CD14-positive monocyte (primary cell): ENCODE measurements at regions not wholly inside any gene's neighbourhood (a gene's known extent, or its start where the extent isn't known, plus 50 kb on each side); places are given as distances from the start of the nearest gene placed in this dataset.

Experiments used
- DNase-seq, 3 donors: peaks; one replicate each; pipeline ENCODE4 v3.0.0-alpha.2; 2011 to 2022
- H2AFZ ChIP-seq: 2 replicates; pipeline ENCODE4 v1.6.0; 2012; ENCODE audit warnings: mild to moderate bottlenecking, low read depth, low read length, inconsistent platforms; ENCODE audit not compliant: insufficient read depth, poor library complexity, severe bottlenecking
- H3K27ac ChIP-seq, 2 donors: 1 replicate in 1 of 2; 2 replicates in 1 of 2; pipeline ENCODE4 v1.5.1; 2012 to 2013; ENCODE audit warnings: low read length in 2 of 2, control low read depth in 1 of 2, inconsistent platforms in 1 of 2, low read depth in 1 of 2, mild to moderate bottlenecking in 1 of 2
- H3K27me3 ChIP-seq, 2 donors: one replicate each; pipeline versions ENCODE4 v1.6.0 to v1.6.1; 2011 to 2013; ENCODE audit warnings: low read length in 2 of 2; ENCODE audit not compliant: control insufficient read depth in 2 of 2, insufficient read depth in 2 of 2
- H3K36me3 ChIP-seq, 2 donors: replicated peaks in 1 of 2; 1 replicate in 1 of 2; 2 replicates in 1 of 2; pipeline versions ENCODE4 v1.5.1 to v1.6.1; 2012 to 2013; ENCODE audit warnings: low read length in 2 of 2, control low read depth in 1 of 2, inconsistent platforms in 1 of 2, mild to moderate bottlenecking in 1 of 2; ENCODE audit not compliant: insufficient read depth in 2 of 2, control insufficient read depth in 1 of 2
- H3K4me1 ChIP-seq, 2 donors: 1 replicate in 1 of 2; 2 replicates in 1 of 2; pipeline versions ENCODE4 v1.5.1 to v1.6.1; 2012 to 2013; ENCODE audit warnings: low read length in 2 of 2, control low read depth in 1 of 2, inconsistent platforms in 1 of 2, mild to moderate bottlenecking in 1 of 2, moderate library complexity in 1 of 2; ENCODE audit not compliant: insufficient read depth in 2 of 2, control insufficient read depth in 1 of 2
- H3K4me2 ChIP-seq: replicated peaks from 2 replicates; pipeline ENCODE3; 2012; ENCODE audit warnings: low read length, moderate library complexity, mild to moderate bottlenecking; ENCODE audit not compliant: poor library complexity, severe bottlenecking; ENCODE audit errors: extremely low read depth
- H3K4me3 ChIP-seq, 3 experiments: fragments of 200-600 bp in 1 of 3; sonication (generic) in 1 of 3; replicated peaks in 1 of 3; 1 replicate in 2 of 3; 2 replicates in 1 of 3; pipeline ENCODE4 v1.5.1; 2011 to 2013; ENCODE audit warnings: low read length in 3 of 3, mild to moderate bottlenecking in 3 of 3, control low read depth in 2 of 3, low read depth in 2 of 3, inconsistent platforms in 1 of 3, moderate library complexity in 1 of 3
- H3K79me2 ChIP-seq: 2 replicates; pipeline ENCODE4 v1.6.0; 2012; ENCODE audit warnings: mild to moderate bottlenecking, control low read depth, inconsistent platforms, low read length, moderate library complexity; ENCODE audit not compliant: insufficient read depth
- H3K9ac ChIP-seq: 2 replicates; pipeline ENCODE4 v1.6.0; 2017; ENCODE audit warnings: low read length, mild to moderate bottlenecking; ENCODE audit not compliant: insufficient read depth, poor library complexity, severe bottlenecking
- H3K9me3 ChIP-seq, 2 donors: replicated peaks in 1 of 2; 1 replicate in 1 of 2; 2 replicates in 1 of 2; pipeline versions ENCODE4 v1.5.1 to v1.6.1; 2012 to 2013; ENCODE audit warnings: low read length in 2 of 2, control low read depth in 1 of 2; ENCODE audit not compliant: control insufficient read depth in 1 of 2, insufficient read depth in 1 of 2
- H4K20me1 ChIP-seq: 2 replicates; pipeline ENCODE4 v1.6.0; 2012; ENCODE audit warnings: mild to moderate bottlenecking, low read length, control low read depth, moderate library complexity; ENCODE audit not compliant: insufficient read depth
- H3K27ac Mint-ChIP-seq, 7 donors: one replicate each; pipeline ENCODE4 v1.8.0; 2020; ENCODE audit warnings: mild to moderate bottlenecking in 7 of 7, mixed read lengths in 7 of 7, moderate library complexity in 6 of 7, inconsistent platforms in 2 of 7
- H3K27me3 Mint-ChIP-seq, 3 donors: one replicate each; pipeline ENCODE4 v1.8.0; 2021 to 2022; ENCODE audit warnings: low read depth in 3 of 3, mild to moderate bottlenecking in 3 of 3, mixed read lengths in 3 of 3, moderate library complexity in 3 of 3, inconsistent platforms in 1 of 3
- H3K36me3 Mint-ChIP-seq, 2 donors: one replicate each; pipeline ENCODE4 v1.8.0; 2020; ENCODE audit warnings: mixed read lengths in 2 of 2, inconsistent platforms in 1 of 2, mild to moderate bottlenecking in 1 of 2
- H3K4me1 Mint-ChIP-seq: one replicate; pipeline ENCODE4 v1.8.0; 2020; ENCODE audit warnings: mild to moderate bottlenecking, mixed read lengths
- H3K4me3 Mint-ChIP-seq, 2 donors: one replicate each; pipeline ENCODE4 v1.8.0; 2020; ENCODE audit warnings: mild to moderate bottlenecking in 2 of 2, mixed read lengths in 2 of 2, moderate library complexity in 1 of 2
- H3K9me3 Mint-ChIP-seq, 7 donors: one replicate each; pipeline ENCODE4 v1.8.0; 2020 to 2022; ENCODE audit warnings: mixed read lengths in 7 of 7, mild to moderate bottlenecking in 6 of 7, moderate library complexity in 6 of 7, inconsistent platforms in 2 of 7
- CTCF ChIP-seq: fragments of 200-600 bp; IDR thresholded peaks from one replicate; pipeline ENCODE4 v1.8.0; 2022; ENCODE audit warnings: antibody characterized with exemption, mild to moderate bottlenecking
- WGBS: methylation state at CpG from one replicate; pipeline ENCODE4 v1.1.5; 2013; ENCODE audit warnings: missing lambda C conversion rate; ENCODE audit not compliant: insufficient coverage; 5-methylcytosine and 5-hydroxymethylcytosine counted together
- intact Hi-C, 2 donors: fragments of 100-400 bp; cut with micrococcal nuclease; formaldehyde crosslinking; loops; one replicate each; pipeline versions ENCODE4 v1.15.0 to v1.15.1; 2023

- no peaks in the 10 kb centered on the region for H4K20me1 ChIP-seq
- H3K4me1 ChIP-seq = no peaks in the 10 kb centered on the region
- no peaks in the 10 kb centered on the region for H3K36me3 Mint-ChIP-seq
- no peak for DNase-seq
- H3K27ac Mint-ChIP-seq = no peak overlapping the region
- no peak overlapping the region for H2AFZ ChIP-seq
- H3K4me1 Mint-ChIP-seq = peaks cover 1% of the 10 kb centered on the region
- H3K27me3 Mint-ChIP-seq = peaks cover 0 to 9% (median 8%) of the 10 kb centered on the region in 3 donors
- no peak for TF ChIP-seq CTCF
- intact Hi-C loops = no loop called here
- peaks cover 12 to 17% of the 10 kb centered on the region in 2 donors for H3K9me3 ChIP-seq
- H3K9me3 Mint-ChIP-seq = peaks cover 12 to 31% (median 19%) of the 10 kb centered on the region in 7 donors
- H3K4me2 ChIP-seq = no peak overlapping the region
- no peak overlapping the region for H3K4me3 ChIP-seq
- H3K4me3 Mint-ChIP-seq = no peak overlapping the region
- no peaks in the 10 kb centered on the region for H3K27me3 ChIP-seq
- H3K36me3 ChIP-seq = no peaks in the 10 kb centered on the region
- H3K9ac ChIP-seq = no peak overlapping the region
- no peak overlapping the region for H3K27ac ChIP-seq
- WGBS = 47% methylated on average over 6 of the region's 8 CpGs
- no peaks in the 10 kb centered on the region for H3K79me2 ChIP-seq
These were observed 55.2 kb upstream of the CACNA2D3 start for GRCh38 chr3:54067055-54067698.

- Histone ChIP-seq H3K4me3 (no peak overlapping the region), H2AFZ (no peak overlapping the region), H3K9ac (no peak overlapping the region), H4K20me1 (no peaks in the 10 kb centered on the region), H3K79me2 (no peaks in the 10 kb centered on the region), H3K36me3 (no peaks in the 10 kb centered on the region), H3K4me2 (no peak overlapping the region), H3K27ac (no peak overlapping the region), H3K4me1 (no peaks in the 10 kb centered on the region), H3K27me3 (no peaks in the 10 kb centered on the region), H3K9me3 (peaks cover 12 to 17% of the 10 kb centered on the region in 2 donors)
- no peak overlapping the region for H3K27ac Mint-ChIP-seq
- no peak for TF ChIP-seq CTCF
- intact Hi-C loops = no loop called here
- H3K9me3 Mint-ChIP-seq = peaks cover 10 to 23% (median 18%) of the 10 kb centered on the region in 7 donors
- H3K4me3 Mint-ChIP-seq = peak overlapping the region in 1 of 2 donors; percentile 44
- peaks cover 1% of the 10 kb centered on the region for H3K4me1 Mint-ChIP-seq
- H3K36me3 Mint-ChIP-seq = no peaks in the 10 kb centered on the region
- H3K27me3 Mint-ChIP-seq = peaks cover 0 to 9% (median 8%) of the 10 kb centered on the region in 3 donors
- WGBS = 89% methylated on average over 2 of the region's 3 CpGs
- no peak for DNase-seq
These were observed 56.1 kb upstream of the CACNA2D3 start for GRCh38 chr3:54066253-54066652.
